Keratinocyte (primary cell): ENCODE measurements at regions not wholly inside any gene's neighbourhood (a gene's known extent, or its start where the extent isn't known, plus 50 kb on each side); places are given as distances from the start of the nearest gene placed in this dataset.

Experiments
- DNase-seq: peaks from one replicate; pipeline ENCODE4 v3.0.0-alpha.2; 2011; ENCODE audit warnings: low read depth, missing footprints, low spot score
- FAIRE-seq: peaks from 2 replicates; lab custom pipeline; 2011; peaks lifted over from hg19 to GRCh38; lab: Jason Lieb, UNC
- H2AFZ ChIP-seq: 2 replicates; pipeline ENCODE4 v1.6.0; 2012; ENCODE audit warnings: low read length, control low read depth, inconsistent platforms; ENCODE audit not compliant: control insufficient read depth
- H3K27ac ChIP-seq: 2 replicates; pipeline ENCODE4 v1.5.1; 2011; ENCODE audit warnings: low read length; ENCODE audit not compliant: control insufficient read depth, insufficient read depth
- H3K27me3 ChIP-seq: 3 replicates; pipeline ENCODE4 v1.6.0; 2011; ENCODE audit warnings: low read length; ENCODE audit not compliant: control insufficient read depth, insufficient read depth; ENCODE audit errors: extremely low read depth
- H3K36me3 ChIP-seq, 2 experiments: 2 replicates in 1 of 2; 3 replicates in 1 of 2; pipeline ENCODE4 v1.5.1; 2011; ENCODE audit warnings: low read length in 2 of 2, mild to moderate bottlenecking in 1 of 2; ENCODE audit not compliant: control insufficient read depth in 2 of 2, insufficient read depth in 2 of 2; ENCODE audit errors: extremely low read depth in 1 of 2
- H3K4me1 ChIP-seq: 3 replicates; pipeline ENCODE4 v1.5.1; 2011; ENCODE audit warnings: low read length; ENCODE audit not compliant: control insufficient read depth, insufficient read depth; ENCODE audit errors: extremely low read depth
- H3K4me2 ChIP-seq: 3 replicates; pipeline ENCODE4 v1.6.0; 2011; ENCODE audit warnings: low read depth, low read length; ENCODE audit not compliant: control insufficient read depth, insufficient read depth; ENCODE audit errors: extremely low read depth
- H3K4me3 ChIP-seq, 3 experiments: fragments of 200-600 bp in 1 of 3; sonication (generic) in 1 of 3; 2 replicates in 2 of 3; 3 replicates in 1 of 3; pipeline ENCODE4 v1.5.1; 2011 to 2016; ENCODE audit warnings: low read length in 3 of 3, mild to moderate bottlenecking in 3 of 3, control low read depth in 2 of 3, inconsistent platforms in 1 of 3, low read depth in 1 of 3, mixed read lengths in 1 of 3, mixed run types in 1 of 3, moderate library complexity in 1 of 3; ENCODE audit not compliant: control insufficient read depth in 2 of 3, insufficient read depth in 2 of 3; ENCODE audit errors: extremely low read depth in 1 of 3
- H3K79me2 ChIP-seq: 2 replicates; pipeline ENCODE4 v1.6.0; 2012; ENCODE audit warnings: low read length; ENCODE audit not compliant: control insufficient read depth, insufficient read depth
- H3K9ac ChIP-seq: 3 replicates; pipeline ENCODE4 v1.6.0; 2011; ENCODE audit warnings: low read length; ENCODE audit not compliant: control insufficient read depth, insufficient read depth; ENCODE audit errors: extremely low read depth
- H3K9me1 ChIP-seq: 3 replicates; pipeline ENCODE4 v1.6.0; 2011; ENCODE audit warnings: low read length; ENCODE audit not compliant: control insufficient read depth, insufficient read depth; ENCODE audit errors: extremely low read depth
- H3K9me3 ChIP-seq: 2 replicates; pipeline ENCODE4 v1.5.1; 2012; ENCODE audit warnings: low read depth, low read length; ENCODE audit not compliant: control insufficient read depth
- H4K20me1 ChIP-seq: 3 replicates; pipeline ENCODE4 v1.6.0; 2011; ENCODE audit warnings: low read length; ENCODE audit not compliant: control insufficient read depth, insufficient read depth; ENCODE audit errors: extremely low read depth
- EZH2 ChIP-seq: IDR thresholded peaks from one replicate; pipeline ENCODE4 v1.6.1; 2012; ENCODE audit warnings: inconsistent platforms, mild to moderate bottlenecking, low read length, moderate library complexity
- dilution Hi-C: fragments of 300-500 bp; cut with MboI; formaldehyde crosslinking; loops from one replicate; pipeline ENCODE4 v1.7.0; 2020; ENCODE audit warnings: low sequenced_read_pairs; ENCODE audit not compliant: extremely low pct_ligation_motif_present
- TF ChIP-seq, protein P1 (sequence below), 3 experiments: IDR thresholded peaks in 1 of 3; conservative IDR thresholded peaks in 1 of 3; optimal IDR thresholded peaks in 1 of 3; 2 replicates in 2 of 3; 3 replicates in 1 of 3; pipeline versions ENCODE3 to v1.5.1; 2011; ENCODE audit warnings: low read length in 3 of 3, mild to moderate bottlenecking in 3 of 3, moderate library complexity in 2 of 3, control low read depth in 1 of 3, inconsistent platforms in 1 of 3; ENCODE audit not compliant: insufficient read depth in 2 of 3; ENCODE audit errors: extremely low read depth in 1 of 3

GRCh38 chr18:54712306-54712705 is 116.0 kb upstream of the RAB27B start:
- H3K27ac ChIP-seq = peak overlapping the region; percentile 78
- H3K27me3 ChIP-seq = no peaks in the 10 kb centered on the region
- H3K4me1 ChIP-seq = peaks cover 16% of the 10 kb centered on the region
- H3K4me3 ChIP-seq = no peak overlapping the region
- H4K20me1 ChIP-seq = no peaks in the 10 kb centered on the region
- no peak for TF ChIP-seq EZH2
- TF ChIP-seq, protein P1, sequence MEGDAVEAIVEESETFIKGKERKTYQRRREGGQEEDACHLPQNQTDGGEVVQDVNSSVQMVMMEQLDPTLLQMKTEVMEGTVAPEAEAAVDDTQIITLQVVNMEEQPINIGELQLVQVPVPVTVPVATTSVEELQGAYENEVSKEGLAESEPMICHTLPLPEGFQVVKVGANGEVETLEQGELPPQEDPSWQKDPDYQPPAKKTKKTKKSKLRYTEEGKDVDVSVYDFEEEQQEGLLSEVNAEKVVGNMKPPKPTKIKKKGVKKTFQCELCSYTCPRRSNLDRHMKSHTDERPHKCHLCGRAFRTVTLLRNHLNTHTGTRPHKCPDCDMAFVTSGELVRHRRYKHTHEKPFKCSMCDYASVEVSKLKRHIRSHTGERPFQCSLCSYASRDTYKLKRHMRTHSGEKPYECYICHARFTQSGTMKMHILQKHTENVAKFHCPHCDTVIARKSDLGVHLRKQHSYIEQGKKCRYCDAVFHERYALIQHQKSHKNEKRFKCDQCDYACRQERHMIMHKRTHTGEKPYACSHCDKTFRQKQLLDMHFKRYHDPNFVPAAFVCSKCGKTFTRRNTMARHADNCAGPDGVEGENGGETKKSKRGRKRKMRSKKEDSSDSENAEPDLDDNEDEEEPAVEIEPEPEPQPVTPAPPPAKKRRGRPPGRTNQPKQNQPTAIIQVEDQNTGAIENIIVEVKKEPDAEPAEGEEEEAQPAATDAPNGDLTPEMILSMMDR (optimal IDR thresholded peaks at IDR 0.05 in 1 of 3, IDR thresholded peaks at IDR 0.05 in 1 of 3, conservative IDR thresholded peaks at IDR 0.05 in 1 of 3; ENCODE audit: extremely low read depth in 1 of 3, insufficient read depth in 2 of 3, low read length in 3 of 3) = no peak
- no peaks in the 10 kb centered on the region for H3K9me3 ChIP-seq
- no peaks in the 10 kb centered on the region for H3K79me2 ChIP-seq
- H3K9ac ChIP-seq = peak overlapping the region; percentile 53
- H3K9me1 ChIP-seq = no peaks in the 10 kb centered on the region
- H3K4me2 ChIP-seq = peak overlapping the region; percentile 74
- H2AFZ ChIP-seq = peak overlapping the region; percentile 44
- dilution Hi-C loops = no loop called here
- no peaks in the 10 kb centered on the region for H3K36me3 ChIP-seq
- peak; percentile 52 for FAIRE-seq
- peak; percentile 55 for DNase-seq

GRCh38 chr18:54712758-54713157 is 115.5 kb upstream of the RAB27B start:
- DNase-seq (no peak), FAIRE-seq (peak; percentile 48)
- H4K20me1 ChIP-seq = no peaks in the 10 kb centered on the region
- dilution Hi-C loops = no loop called here
- H3K4me2 ChIP-seq = peak overlapping the region; percentile 74
- H3K9me1 ChIP-seq = no peaks in the 10 kb centered on the region
- peak overlapping the region; percentile 44 for H2AFZ ChIP-seq
- no peaks in the 10 kb centered on the region for H3K36me3 ChIP-seq
- TF ChIP-seq, protein P1 (optimal IDR thresholded peaks at IDR 0.05 in 1 of 3, IDR thresholded peaks at IDR 0.05 in 1 of 3, conservative IDR thresholded peaks at IDR 0.05 in 1 of 3; ENCODE audit: extremely low read depth in 1 of 3, insufficient read depth in 2 of 3, low read length in 3 of 3) = no peak
- TF ChIP-seq EZH2 = no peak
- H3K27me3 ChIP-seq = no peaks in the 10 kb centered on the region
- no peaks in the 10 kb centered on the region for H3K9me3 ChIP-seq
- H3K9ac ChIP-seq = peak overlapping the region; percentile 53
- H3K4me3 ChIP-seq = no peak overlapping the region
- peaks cover 16% of the 10 kb centered on the region for H3K4me1 ChIP-seq
- H3K79me2 ChIP-seq = no peaks in the 10 kb centered on the region
- H3K27ac ChIP-seq = peak overlapping the region; percentile 78
